HG03280 (cell line): ENCODE measurements at regions not wholly inside any gene's neighbourhood (a gene's known extent, or its start where the extent isn't known, plus 50 kb on each side); places are given as distances from the start of the nearest gene placed in this dataset.

ENCODE experiments used
- ATAC-seq: cut with Tn5 transposase; IDR thresholded peaks from one replicate; pipeline ENCODE4 v1.9.1; 2021; ENCODE audit warnings: mild to moderate bottlenecking, moderate library complexity; ENCODE audit not compliant: unreplicated experiment

DNA sequence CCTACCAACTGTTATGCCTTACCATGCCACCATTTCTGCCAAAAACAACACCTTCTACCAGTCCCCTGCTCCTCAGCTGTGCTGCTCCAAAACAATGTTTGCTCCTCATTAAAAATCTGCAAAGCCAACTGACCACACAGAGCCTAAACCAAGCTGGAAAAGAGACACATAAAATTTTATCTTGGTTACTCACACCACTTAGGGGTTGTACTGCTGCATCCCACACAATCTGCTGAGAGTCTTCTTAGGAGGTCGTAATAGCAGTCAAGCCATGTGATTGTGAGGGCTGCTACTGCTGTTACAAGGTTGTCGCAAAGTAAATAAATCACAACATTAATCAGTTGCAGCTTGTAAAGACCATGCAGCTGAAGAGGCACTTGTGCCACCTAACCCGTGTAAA lies 607.4 kb upstream of the FAM241A start:
- ATAC-seq = no peak

DNA sequence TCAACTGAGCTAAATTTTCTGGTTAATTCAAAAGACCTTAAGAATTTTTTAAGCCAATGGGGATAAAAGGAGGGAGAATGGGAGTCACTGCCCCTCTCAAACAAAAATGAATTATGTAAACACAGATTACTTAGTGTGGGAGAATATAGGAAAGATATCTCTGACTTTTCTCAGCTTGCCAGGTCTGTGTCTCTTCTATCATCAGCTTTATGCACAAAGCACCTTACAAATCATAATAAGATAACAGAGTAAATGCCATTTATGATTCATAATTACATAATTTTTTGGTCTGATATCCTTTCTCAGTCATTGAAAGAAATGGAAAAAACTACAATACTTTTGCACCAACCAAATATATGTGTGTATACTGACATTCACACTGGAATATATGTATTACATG lies 604.6 kb upstream of the FAM241A start:
- ATAC-seq = no peak

GRCh38 chr4:111542056-111542455 lies 603.2 kb upstream of the FAM241A start:
- no peak for ATAC-seq

DNA sequence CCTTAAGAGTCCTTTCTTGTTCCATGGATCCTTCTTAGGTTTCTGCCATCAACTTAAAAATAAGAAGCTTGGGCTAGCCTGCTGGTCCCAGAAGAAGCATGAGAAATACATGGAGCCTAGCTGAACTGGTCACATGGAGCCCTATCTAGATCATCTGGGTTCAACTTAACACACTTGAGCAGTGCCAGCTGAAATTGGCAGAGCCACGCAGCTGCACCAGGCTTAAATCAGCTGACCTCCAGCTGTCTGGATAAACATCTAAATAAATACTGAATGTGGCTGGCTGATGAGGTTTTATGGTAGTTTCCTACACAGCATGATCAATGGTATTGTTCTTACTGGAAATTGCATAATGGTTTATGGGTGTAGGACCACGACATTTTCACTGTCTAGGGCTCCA lies 598.4 kb upstream of the FAM241A start:
- ATAC-seq = no peak

GRCh38 chr4:111556141-111556781 lies 589.0 kb upstream of the FAM241A start:
- no peak for ATAC-seq

GRCh38 chr4:111556851-111557250 lies 588.4 kb upstream of the FAM241A start:
- no peak for ATAC-seq

- ATAC-seq = no peak
These were observed 582.4 kb upstream of the FAM241A start for GRCh38 chr4:111562826-111563225.

DNA sequence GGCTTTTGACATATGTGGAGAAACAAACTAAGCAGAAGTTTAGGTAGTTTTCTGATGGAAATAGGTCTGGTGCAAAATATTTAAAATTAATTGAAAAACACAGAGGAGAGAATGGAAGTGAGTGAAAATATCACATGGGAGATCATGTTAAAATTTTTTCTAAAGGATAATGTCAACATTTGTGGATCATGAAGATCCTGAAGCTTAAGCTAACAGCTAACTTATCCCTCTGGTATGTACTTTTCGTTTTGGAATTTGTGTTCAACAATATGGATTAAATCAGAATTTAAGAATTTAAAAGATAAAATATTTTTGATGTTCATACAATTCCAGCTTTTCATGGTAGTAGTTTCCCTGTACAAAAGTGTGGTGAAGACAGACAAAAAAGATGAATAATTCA lies 572.8 kb upstream of the FAM241A start:
- ATAC-seq = no peak

DNA sequence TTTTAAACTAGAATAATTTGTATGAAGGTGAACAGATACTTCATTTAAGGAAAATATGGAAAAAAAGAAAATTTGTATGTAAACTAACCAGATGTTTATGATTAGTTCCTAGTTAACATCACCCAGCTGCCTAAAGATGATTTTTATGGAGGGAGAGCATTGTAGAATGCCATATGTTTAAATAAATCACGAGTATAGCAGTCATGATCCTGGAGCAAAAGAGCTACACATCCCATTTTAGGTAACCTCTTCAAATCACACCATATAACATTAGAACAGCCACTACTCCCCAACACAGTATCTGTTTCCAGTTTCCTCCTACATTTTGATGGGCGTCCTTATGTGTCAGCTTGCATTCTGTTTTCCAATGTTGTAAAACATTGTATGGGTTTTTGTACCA lies 571.9 kb upstream of the FAM241A start:
- no peak for ATAC-seq

GRCh38 chr4:111579767-111580166 lies 565.5 kb upstream of the FAM241A start:
- no peak for ATAC-seq

DNA sequence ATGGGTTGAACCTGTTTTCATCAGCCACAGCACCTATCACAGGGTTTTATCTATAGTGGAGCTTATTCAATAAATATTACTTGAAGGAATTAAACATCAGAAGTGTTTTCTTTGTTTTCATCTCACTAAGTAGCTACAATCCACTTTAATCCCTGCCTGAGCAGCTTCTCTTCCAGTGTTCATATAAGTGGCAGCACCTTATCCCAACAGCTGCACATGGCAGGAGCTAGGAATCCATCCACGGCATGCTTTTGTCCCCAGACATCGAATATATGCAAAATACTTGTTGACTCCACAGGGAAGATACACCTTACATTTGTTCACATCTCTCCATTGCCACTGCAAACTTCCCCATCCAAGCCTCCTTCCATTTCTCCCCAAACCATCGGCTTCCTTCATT lies 549.8 kb upstream of the FAM241A start:
- no peak for ATAC-seq

GRCh38 chr4:111596491-111596890 lies 548.8 kb upstream of the FAM241A start:
- no peak for ATAC-seq

GRCh38 chr4:111601671-111602070 lies 543.6 kb upstream of the FAM241A start:
- ATAC-seq = no peak

GRCh38 chr4:111602848-111603247 lies 542.4 kb upstream of the FAM241A start:
- ATAC-seq = no peak

GRCh38 chr4:111605111-111605510 lies 540.1 kb upstream of the FAM241A start:
- no peak for ATAC-seq

GRCh38 chr4:111610681-111611080 lies 534.6 kb upstream of the FAM241A start:
- no peak for ATAC-seq

- ATAC-seq = no peak
These were observed 526.3 kb upstream of the FAM241A start for GRCh38 chr4:111618908-111619307.

DNA sequence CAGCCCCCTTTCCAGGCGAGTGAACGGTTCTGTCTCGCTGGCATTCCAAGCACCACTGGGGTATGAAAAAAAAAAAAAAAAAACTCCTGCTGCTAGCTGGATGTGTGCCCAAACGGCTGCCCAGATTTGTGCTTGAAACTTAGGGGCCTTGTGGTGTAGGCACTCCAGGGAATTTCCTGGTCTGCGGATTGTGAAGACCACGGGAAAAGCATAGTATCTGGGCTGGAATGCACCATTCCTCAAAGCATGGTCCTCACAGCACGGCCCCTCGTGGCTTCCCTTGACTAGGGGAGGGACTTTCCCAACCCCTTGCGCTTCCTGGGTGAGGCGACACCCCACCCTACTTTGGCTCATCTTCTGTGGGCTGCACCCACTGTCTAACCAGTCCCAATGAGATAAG lies 516.8 kb upstream of the FAM241A start:
- no peak for ATAC-seq

- ATAC-seq = no peak
These were observed 514.5 kb upstream of the FAM241A start for GRCh38 chr4:111630705-111631104.

DNA sequence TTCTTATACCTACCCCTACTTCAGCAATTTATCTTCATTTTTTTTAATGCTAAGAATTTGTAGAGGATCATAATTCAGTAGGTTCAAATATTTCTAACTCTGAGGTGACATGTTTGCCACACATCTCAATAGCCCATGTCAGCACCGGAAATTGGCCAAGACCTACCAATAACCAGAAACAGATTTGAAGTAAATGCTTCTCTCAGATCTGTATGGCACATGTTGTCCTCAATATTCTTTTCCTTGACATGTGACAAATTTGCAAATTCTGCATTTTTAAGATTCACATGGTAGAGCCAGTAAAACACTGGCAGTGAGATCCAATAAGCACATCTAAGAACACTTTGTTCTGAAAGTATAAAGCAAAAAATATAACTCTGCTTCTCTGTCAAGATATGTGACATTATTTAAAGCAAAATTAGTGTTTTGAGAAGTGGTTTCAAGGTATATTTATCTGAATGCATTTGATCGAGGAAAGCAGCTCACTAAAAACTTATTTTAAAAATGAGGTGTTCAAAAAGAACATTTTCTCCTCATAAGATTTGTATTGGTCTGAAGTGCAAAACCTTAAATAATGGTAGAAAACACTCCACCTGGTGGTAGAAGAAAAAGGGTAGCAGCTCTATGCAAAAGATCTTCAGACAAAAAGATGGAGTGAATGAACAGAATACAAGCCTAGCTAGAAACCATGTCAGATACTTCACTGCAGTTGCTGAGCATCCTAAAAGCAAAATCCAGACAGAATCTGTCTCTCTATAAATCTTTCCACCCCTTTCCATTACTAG lies 513.8 kb upstream of the FAM241A start:
- no peak for ATAC-seq

- no peak for ATAC-seq
These were observed 512.6 kb upstream of the FAM241A start for GRCh38 chr4:111632641-111633151.

DNA sequence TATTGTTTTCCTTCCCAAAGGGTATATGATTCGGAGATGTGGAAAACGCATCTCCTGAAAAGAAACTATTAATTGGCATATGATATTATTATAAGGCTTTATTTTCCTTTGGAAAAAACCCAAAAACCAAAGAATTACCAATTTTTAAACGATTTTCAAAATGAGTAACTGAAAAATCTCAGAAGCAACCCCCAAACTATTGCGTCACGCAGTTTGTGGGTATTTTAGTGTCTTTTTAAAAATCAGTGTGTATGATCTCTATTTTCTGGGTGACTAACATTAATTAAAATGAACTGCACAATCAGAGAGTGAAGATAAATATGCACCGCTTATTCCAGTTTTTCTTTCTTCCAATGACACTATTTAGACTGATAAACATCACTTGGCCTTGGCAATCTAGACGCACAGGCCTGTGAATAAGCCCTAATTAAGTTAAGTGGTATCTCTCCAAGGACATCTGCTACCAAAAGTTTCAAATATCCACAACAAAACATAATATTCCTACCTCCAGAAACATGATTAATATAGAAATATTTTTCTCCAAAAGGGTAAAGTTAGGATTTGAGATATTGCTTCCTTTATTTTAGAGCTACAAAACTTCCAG lies 511.5 kb upstream of the FAM241A start:
- ATAC-seq = no peak
